GM12891 (cell line): ENCODE measurements at regions not wholly inside any gene's neighbourhood (a gene's known extent, or its start where the extent isn't known, plus 50 kb on each side); places are given as distances from the start of the nearest gene placed in this dataset.

ENCODE experiments used
- PAX5 ChIP-seq: IDR thresholded peaks from 2 replicates; pipeline ENCODE4 v1.6.1; 2011; ENCODE audit warnings: low read length, moderate library complexity, mild to moderate bottlenecking; ENCODE audit not compliant: insufficient read depth, severe bottlenecking
- POLR2A ChIP-seq: IDR thresholded peaks from 2 replicates; pipeline ENCODE4 v1.6.1; 2011; ENCODE audit warnings: low read depth, low read length, control low read depth
- POLR2AphosphoS5 ChIP-seq: IDR thresholded peaks from 2 replicates; pipeline ENCODE4 v1.6.1; 2011; ENCODE audit warnings: low read depth, low read length, control low read depth
- SPI1 ChIP-seq: IDR thresholded peaks from 2 replicates; pipeline ENCODE4 v1.6.1; 2011; ENCODE audit warnings: low read depth, low read length, control low read depth
- TAF1 ChIP-seq: IDR thresholded peaks from 2 replicates; pipeline ENCODE4 v1.6.1; 2011; ENCODE audit warnings: low read depth, low read length, control low read depth

GRCh38 chr17:53466733-53467132 lies 356.0 kb upstream of the KIF2B start:
- no peak for TF ChIP-seq POLR2A
- no peak for TF ChIP-seq POLR2AphosphoS5
- no peak for TF ChIP-seq PAX5
- TF ChIP-seq TAF1: no peak
- no peak for TF ChIP-seq SPI1
